ENCODE measurements at regions not wholly inside any gene's neighbourhood (a gene's known extent, or its start where the extent isn't known, plus 50 kb on each side); places are given as distances from the start of the nearest gene placed in this dataset.
"Not testable (repeated sequence)": the region's sequence is repeated elsewhere in the genome, so short reads cannot be mapped to it uniquely, and the experiment has no call there.

DNA sequence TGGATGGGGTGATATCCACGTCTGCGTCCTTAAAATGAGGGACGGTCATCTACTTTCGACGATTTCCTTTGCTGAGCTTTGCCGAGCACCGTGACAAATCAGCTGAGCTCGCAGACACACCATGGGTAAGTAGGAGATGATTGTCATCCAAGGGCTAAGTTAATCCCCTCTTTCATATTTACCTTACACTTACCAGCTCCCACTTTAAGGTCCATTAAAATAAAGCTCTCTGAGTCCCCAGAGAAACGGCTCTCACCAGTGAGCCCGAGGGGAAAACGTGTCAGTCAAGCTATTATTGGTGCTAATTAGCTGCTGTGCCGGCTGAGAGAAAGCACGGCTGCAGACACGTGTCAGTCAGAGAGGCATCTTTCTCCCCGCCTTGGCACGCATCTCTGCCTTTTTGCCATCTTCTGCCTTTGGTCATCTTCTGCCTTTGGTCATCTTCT lies 72.2 kb downstream of the CRLF2 start:
- TF ChIP-seq, protein P1, sequence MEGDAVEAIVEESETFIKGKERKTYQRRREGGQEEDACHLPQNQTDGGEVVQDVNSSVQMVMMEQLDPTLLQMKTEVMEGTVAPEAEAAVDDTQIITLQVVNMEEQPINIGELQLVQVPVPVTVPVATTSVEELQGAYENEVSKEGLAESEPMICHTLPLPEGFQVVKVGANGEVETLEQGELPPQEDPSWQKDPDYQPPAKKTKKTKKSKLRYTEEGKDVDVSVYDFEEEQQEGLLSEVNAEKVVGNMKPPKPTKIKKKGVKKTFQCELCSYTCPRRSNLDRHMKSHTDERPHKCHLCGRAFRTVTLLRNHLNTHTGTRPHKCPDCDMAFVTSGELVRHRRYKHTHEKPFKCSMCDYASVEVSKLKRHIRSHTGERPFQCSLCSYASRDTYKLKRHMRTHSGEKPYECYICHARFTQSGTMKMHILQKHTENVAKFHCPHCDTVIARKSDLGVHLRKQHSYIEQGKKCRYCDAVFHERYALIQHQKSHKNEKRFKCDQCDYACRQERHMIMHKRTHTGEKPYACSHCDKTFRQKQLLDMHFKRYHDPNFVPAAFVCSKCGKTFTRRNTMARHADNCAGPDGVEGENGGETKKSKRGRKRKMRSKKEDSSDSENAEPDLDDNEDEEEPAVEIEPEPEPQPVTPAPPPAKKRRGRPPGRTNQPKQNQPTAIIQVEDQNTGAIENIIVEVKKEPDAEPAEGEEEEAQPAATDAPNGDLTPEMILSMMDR (IDR thresholded peaks at IDR 0.05; ENCODE audit: unreplicated experiment): no peak
- intact Hi-C loops (cut with micrococcal nuclease; ENCODE audit: unreplicated experiment): no loop called here
- H3K27me3 Mint-ChIP-seq (ENCODE audit: unreplicated experiment): no peaks in the 10 kb centered on the region

DNA sequence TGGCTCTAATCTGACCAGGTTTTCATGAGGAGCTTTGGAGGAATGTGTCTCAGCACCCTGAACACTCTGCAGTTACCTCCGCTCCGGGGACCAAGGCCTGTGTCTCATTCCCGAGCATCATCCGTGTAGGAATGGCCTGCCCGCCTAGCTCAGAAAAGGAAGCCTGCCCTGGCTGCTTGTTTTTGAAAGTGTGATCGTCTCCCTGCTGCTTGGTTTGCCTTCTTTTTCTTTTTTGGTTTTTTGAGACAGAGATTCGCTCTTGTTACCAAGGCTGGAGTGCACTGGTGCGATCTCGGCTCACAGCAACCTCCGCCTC lies 73.3 kb downstream of the CRLF2 start:
- TF ChIP-seq, protein P1 (IDR thresholded peaks at IDR 0.05; ENCODE audit: unreplicated experiment): no peak
- intact Hi-C loops (cut with micrococcal nuclease; ENCODE audit: unreplicated experiment): no loop called here
- H3K27me3 Mint-ChIP-seq (ENCODE audit: unreplicated experiment): no peaks in the 10 kb centered on the region
- H3K4me1 Mint-ChIP-seq (ENCODE audit: low read depth, unreplicated experiment): no peaks in the 10 kb centered on the region
- H3K27ac Mint-ChIP-seq (ENCODE audit: unreplicated experiment): no peak overlapping the region
- H3K9me3 Mint-ChIP-seq (ENCODE audit: low read depth, unreplicated experiment): peaks cover 2% of the 10 kb centered on the region
- no peaks in the 10 kb centered on the region for H3K36me3 Mint-ChIP-seq (ENCODE audit: insufficient read depth, unreplicated experiment)
- CTCF ChIA-PET: no interaction called here
- H3K4me3 Mint-ChIP-seq (ENCODE audit: low read depth, unreplicated experiment): no peak overlapping the region
- DNase-seq: no peak
- no TSS peak for BruUV-seq (replicated peaks)

More for the DNA sequence above, 72.2 kb downstream of the CRLF2 start:
- no peak for DNase-seq
- Mint-ChIP-seq H3K27ac (ENCODE audit: unreplicated experiment) (no peak overlapping the region), H3K9me3 (ENCODE audit: low read depth, unreplicated experiment) (peaks cover 2% of the 10 kb centered on the region), H3K36me3 (ENCODE audit: insufficient read depth, unreplicated experiment) (no peaks in the 10 kb centered on the region), H3K4me1 (ENCODE audit: low read depth, unreplicated experiment) (no peaks in the 10 kb centered on the region), H3K4me3 (ENCODE audit: low read depth, unreplicated experiment) (no peak overlapping the region)
- CTCF ChIA-PET: no interaction called here
- BruUV-seq (replicated peaks): no TSS peak

DNA sequence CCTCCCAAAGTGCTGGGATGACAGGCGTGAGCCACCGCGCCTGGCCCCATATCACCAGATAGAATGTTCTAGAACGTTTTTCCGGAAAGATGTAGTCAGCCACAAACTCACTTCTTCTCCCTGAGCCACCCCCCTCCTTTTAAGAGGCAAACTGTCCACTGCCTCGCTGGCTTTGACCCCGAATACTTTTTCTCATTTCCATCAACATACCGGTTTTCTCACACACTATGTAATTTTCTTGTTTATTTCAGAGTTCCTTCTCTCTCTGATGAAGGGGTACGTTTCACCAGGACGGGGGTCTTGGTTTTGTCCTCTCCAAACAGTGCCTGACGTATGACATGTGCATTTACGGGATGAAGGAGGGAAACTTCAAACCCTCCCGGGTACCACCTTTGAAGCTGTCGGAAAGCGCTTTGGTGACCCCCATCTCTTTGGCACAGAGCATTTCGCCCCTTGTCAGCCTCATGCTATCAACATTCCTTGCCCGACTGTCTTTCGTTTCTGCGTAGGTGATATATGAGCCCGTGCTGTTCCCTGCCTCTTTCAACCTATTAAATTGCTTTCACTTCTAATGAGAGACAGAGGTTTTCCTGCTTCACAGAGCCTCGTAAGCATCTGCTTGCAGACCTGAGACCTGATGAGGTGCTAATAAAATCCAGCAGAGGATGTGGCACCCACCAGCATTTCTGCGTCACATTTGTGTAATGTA lies 73.8 kb downstream of the CRLF2 start:
- BruUV-seq (replicated peaks): no TSS peak
- H3K4me3 Mint-ChIP-seq (ENCODE audit: low read depth, unreplicated experiment): no peak overlapping the region
- TF ChIP-seq, protein P1 (IDR thresholded peaks at IDR 0.05; ENCODE audit: unreplicated experiment): no peak
- no peaks in the 10 kb centered on the region for H3K27me3 Mint-ChIP-seq (ENCODE audit: unreplicated experiment)
- H3K4me1 Mint-ChIP-seq (ENCODE audit: low read depth, unreplicated experiment): no peaks in the 10 kb centered on the region
- no peak overlapping the region for H3K27ac Mint-ChIP-seq (ENCODE audit: unreplicated experiment)
- intact Hi-C loops (cut with micrococcal nuclease; ENCODE audit: unreplicated experiment): no loop called here
- CTCF ChIA-PET: no interaction called here
- H3K36me3 Mint-ChIP-seq (ENCODE audit: insufficient read depth, unreplicated experiment): no peaks in the 10 kb centered on the region
- DNase-seq: no peak
- H3K9me3 Mint-ChIP-seq (ENCODE audit: low read depth, unreplicated experiment): peaks cover 2% of the 10 kb centered on the region

DNA sequence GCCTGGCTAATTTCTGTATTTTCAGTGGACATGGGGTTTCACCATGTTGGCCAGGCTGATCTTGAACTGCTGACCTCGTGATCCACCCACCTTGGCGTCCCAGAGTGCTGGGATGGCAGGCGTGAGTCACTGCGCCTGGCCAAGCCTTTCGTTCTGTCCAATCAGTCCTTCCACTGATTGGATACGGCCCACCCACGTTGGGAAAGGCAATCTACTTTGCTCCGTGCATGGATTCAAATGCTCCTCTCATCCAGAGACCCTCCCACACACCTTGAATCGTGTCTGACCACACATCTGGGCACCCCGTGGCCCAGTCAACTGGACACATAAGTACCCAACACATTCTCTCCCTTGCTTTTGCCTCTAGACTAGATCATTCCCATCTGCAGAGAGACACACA lies 74.9 kb downstream of the CRLF2 start:
- H3K4me1 Mint-ChIP-seq (ENCODE audit: low read depth, unreplicated experiment): no peaks in the 10 kb centered on the region
- peaks cover 2% of the 10 kb centered on the region for H3K9me3 Mint-ChIP-seq (ENCODE audit: low read depth, unreplicated experiment)
- no peak for DNase-seq
- TF ChIP-seq, protein P1 (IDR thresholded peaks at IDR 0.05; ENCODE audit: unreplicated experiment): no peak
- H3K27me3 Mint-ChIP-seq (ENCODE audit: unreplicated experiment): no peaks in the 10 kb centered on the region
- intact Hi-C loops (cut with micrococcal nuclease; ENCODE audit: unreplicated experiment): no loop called here
- CTCF ChIA-PET: no interaction called here
- no peak overlapping the region for H3K4me3 Mint-ChIP-seq (ENCODE audit: low read depth, unreplicated experiment)
- H3K36me3 Mint-ChIP-seq (ENCODE audit: insufficient read depth, unreplicated experiment): no peaks in the 10 kb centered on the region
- BruUV-seq (replicated peaks): no TSS peak
- no peak overlapping the region for H3K27ac Mint-ChIP-seq (ENCODE audit: unreplicated experiment)

DNA sequence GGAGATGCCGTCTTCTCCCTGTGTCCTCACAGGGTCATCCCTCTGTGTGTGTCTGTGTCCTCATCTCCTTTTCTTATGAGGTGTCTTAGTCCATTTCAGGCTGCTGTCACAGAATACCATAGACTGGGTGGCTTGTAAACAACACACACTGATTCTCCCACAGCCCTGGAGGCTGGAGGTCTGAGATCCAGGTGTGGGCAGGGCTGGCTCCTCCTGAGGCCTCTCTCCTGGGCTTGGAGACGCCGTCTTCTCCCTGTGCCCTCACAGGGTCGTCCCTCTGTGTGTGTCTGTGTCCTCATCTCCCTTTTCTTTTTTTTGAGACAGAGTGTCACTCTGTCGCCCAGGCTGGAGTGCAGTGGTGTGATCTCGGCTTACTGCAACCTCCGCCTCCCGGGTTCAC lies 75.9 kb downstream of the CRLF2 start:
- H3K4me1 Mint-ChIP-seq (ENCODE audit: low read depth, unreplicated experiment); H3K36me3 Mint-ChIP-seq (ENCODE audit: insufficient read depth, unreplicated experiment); DNase-seq; intact Hi-C loops (cut with micrococcal nuclease; ENCODE audit: unreplicated experiment); BruUV-seq (replicated peaks); H3K27ac Mint-ChIP-seq (ENCODE audit: unreplicated experiment); CTCF ChIA-PET; H3K9me3 Mint-ChIP-seq (ENCODE audit: low read depth, unreplicated experiment); H3K4me3 Mint-ChIP-seq (ENCODE audit: low read depth, unreplicated experiment); H3K27me3 Mint-ChIP-seq (ENCODE audit: unreplicated experiment): not testable (repeated sequence)
